RWPE1 (cell line): ENCODE measurements at regions not wholly inside any gene's neighbourhood (a gene's known extent, or its start where the extent isn't known, plus 50 kb on each side); places are given as distances from the start of the nearest gene placed in this dataset.

Experiments
- CTCF ChIA-PET: fragments of 350-600 bp; sonication (Branson Sonifier 250); formaldehyde crosslinking; extraction: SDS; loops from one replicate; lab custom pipeline; 2021; lab: Yijun Ruan, JAX
- POLR2A ChIA-PET: fragments of 400-600 bp; formaldehyde crosslinking; extraction: SDS; loops from one replicate; lab custom pipeline; 2020; ENCODE audit warnings: antibody characterized with exemption; ENCODE audit not compliant: low non-redundant PET; lab: Yijun Ruan, JAX
- DNase-seq: peaks from one replicate; pipeline ENCODE4 v3.0.0; 2012; ENCODE audit warnings: low spot score
- H3K27ac ChIP-seq: fragments of 450-650 bp; 2 replicates; pipeline ENCODE4 v1.5.1; 2017
- CTCF ChIP-seq: fragments of 450-650 bp; conservative IDR thresholded peaks from 2 replicates; pipeline ENCODE4 v1.5.1; 2017; ENCODE audit warnings: low read depth, mild to moderate bottlenecking

GRCh38 chr11:70703141-70704064, 305.1 kb downstream of the CTTN start:
- H3K27ac ChIP-seq, result no peak overlapping the region
- ChIA-PET POLR2A (no interaction called here), CTCF (no interaction called here)
- no peak for DNase-seq
- TF ChIP-seq CTCF, result no peak

GRCh38 chr11:70705097-70705496, 306.8 kb downstream of the CTTN start:
- ChIA-PET POLR2A (no interaction called here), CTCF (no interaction called here)
- DNase-seq, result no peak
- TF ChIP-seq CTCF, result no peak
- H3K27ac ChIP-seq, result no peak overlapping the region

- H3K27ac ChIP-seq, result no peak overlapping the region
- no peak for TF ChIP-seq CTCF
- no peak for DNase-seq
- ChIA-PET POLR2A (no interaction called here), CTCF (interaction anchor here (0.6 to 1.0 kb wide), 2 partner anchors 9 to 10 kb away, joined by 3 to 6 read pairs; no protein-coding TSS in a partner anchor)
Measured at GRCh38 chr11:70705930-70706329, 307.6 kb downstream of the CTTN start.

- H3K27ac ChIP-seq, result no peak overlapping the region
- no peak for TF ChIP-seq CTCF
- POLR2A ChIA-PET, result no interaction called here
- CTCF ChIA-PET, result no interaction called here
- no peak for DNase-seq
Measured at GRCh38 chr11:70707821-70708220, 309.5 kb downstream of the CTTN start.

GRCh38 chr11:70709596-70709995, 311.3 kb downstream of the CTTN start:
- no peak overlapping the region for H3K27ac ChIP-seq
- ChIA-PET POLR2A (no interaction called here), CTCF (interaction anchor here (0.9 kb wide), 1 partner anchor 46 kb away, joined by 3 read pairs; no protein-coding TSS in a partner anchor)
- TF ChIP-seq CTCF, result no peak
- DNase-seq, result no peak

- TF ChIP-seq CTCF, result no peak
- ChIA-PET POLR2A (no interaction called here), CTCF (interaction anchor here (0.7 to 0.9 kb wide), 2 partner anchors 46 to 220 kb away, joined by 3 read pairs; no protein-coding TSS in a partner anchor)
- H3K27ac ChIP-seq, result no peak overlapping the region
- no peak for DNase-seq
Measured at GRCh38 chr11:70710192-70710591, 311.9 kb downstream of the CTTN start.
